ENCODE measurements at regions not wholly inside any gene's neighbourhood (a gene's known extent, or its start where the extent isn't known, plus 50 kb on each side); places are given as distances from the start of the nearest gene placed in this dataset.
"Not testable (repeated sequence)": the region's sequence is repeated elsewhere in the genome, so short reads cannot be mapped to it uniquely, and the experiment has no call there.

GRCh38 chr10:6788231-6788630, 208.2 kb upstream of the PRKCQ start:
- H3K27ac ChIP-seq (ENCODE audit: low read length): no peak overlapping the region
- H3K4me1 ChIP-seq (ENCODE audit: insufficient read depth, low read length): peaks cover 4% of the 10 kb centered on the region; the same call in 1 of the 2 replicates
- H3K9me3 ChIP-seq (ENCODE audit: insufficient read depth, low read depth, low read length): no peaks in the 10 kb centered on the region
- no peak overlapping the region for H3K9ac ChIP-seq (ENCODE audit: low read depth, low read length)
- H3K27me3 ChIP-seq (ENCODE audit: insufficient read depth, low read length): no peaks in the 10 kb centered on the region
- H3K36me3 ChIP-seq (ENCODE audit: insufficient read depth, low read depth, low read length): peaks cover 43% of the 10 kb centered on the region
- no peak overlapping the region for H3K4me3 ChIP-seq (ENCODE audit: low read length)

GRCh38 chr10:6787718-6788117, 207.6 kb upstream of the PRKCQ start:
- Histone ChIP-seq H3K9me3 (ENCODE audit: insufficient read depth, low read depth, low read length) (no peaks in the 10 kb centered on the region), H3K27me3 (ENCODE audit: insufficient read depth, low read length) (no peaks in the 10 kb centered on the region), H3K36me3 (ENCODE audit: insufficient read depth, low read depth, low read length) (peaks cover 42% of the 10 kb centered on the region)

GRCh38 chr10:6787091-6787490, 207.0 kb upstream of the PRKCQ start:
- Histone ChIP-seq H3K36me3 (ENCODE audit: insufficient read depth, low read depth, low read length) (peaks cover 35% of the 10 kb centered on the region), H3K9me3 (ENCODE audit: insufficient read depth, low read depth, low read length) (no peaks in the 10 kb centered on the region), H3K27me3 (ENCODE audit: insufficient read depth, low read length) (no peaks in the 10 kb centered on the region), H3K27ac (ENCODE audit: low read length) (no peak overlapping the region), H3K4me1 (ENCODE audit: insufficient read depth, low read length) (peaks cover 4% of the 10 kb centered on the region; the same call in 1 of the 2 replicates), H3K4me3 (ENCODE audit: low read length) (no peak overlapping the region), H3K9ac (ENCODE audit: low read depth, low read length) (no peak overlapping the region)

More at GRCh38 chr10:6787718-6788117, 207.6 kb upstream of the PRKCQ start:
- Histone ChIP-seq H3K4me1 (ENCODE audit: insufficient read depth, low read length) (peaks cover 4% of the 10 kb centered on the region; the same call in 1 of the 2 replicates), H3K27ac (ENCODE audit: low read length) (no peak overlapping the region), H3K4me3 (ENCODE audit: low read length) (no peak overlapping the region), H3K9ac (ENCODE audit: low read depth, low read length) (no peak overlapping the region)

GRCh38 chr10:6786579-6787031, 206.5 kb upstream of the PRKCQ start:
- peaks cover 4% of the 10 kb centered on the region; the same call in 1 of the 2 replicates for H3K4me1 ChIP-seq (ENCODE audit: insufficient read depth, low read length)
- no peaks in the 10 kb centered on the region for H3K27me3 ChIP-seq (ENCODE audit: insufficient read depth, low read length)
- no peaks in the 10 kb centered on the region for H3K9me3 ChIP-seq (ENCODE audit: insufficient read depth, low read depth, low read length)
- no peak overlapping the region for H3K27ac ChIP-seq (ENCODE audit: low read length)
- no peak overlapping the region for H3K4me3 ChIP-seq (ENCODE audit: low read length)
- H3K36me3 ChIP-seq (ENCODE audit: insufficient read depth, low read depth, low read length): peaks cover 31% of the 10 kb centered on the region
- H3K9ac ChIP-seq (ENCODE audit: low read depth, low read length): no peak overlapping the region

GRCh38 chr10:6784429-6784828, 204.4 kb upstream of the PRKCQ start:
- not testable (repeated sequence) for H3K9me3 ChIP-seq (ENCODE audit: insufficient read depth, low read depth, low read length); H3K36me3 ChIP-seq (ENCODE audit: insufficient read depth, low read depth, low read length); H3K9ac ChIP-seq (ENCODE audit: low read depth, low read length); H3K4me3 ChIP-seq (ENCODE audit: low read length); H3K4me1 ChIP-seq (ENCODE audit: insufficient read depth, low read length); H3K27ac ChIP-seq (ENCODE audit: low read length); H3K27me3 ChIP-seq (ENCODE audit: insufficient read depth, low read length)

GRCh38 chr10:6783471-6783870, 203.4 kb upstream of the PRKCQ start:
- H3K9ac ChIP-seq (ENCODE audit: low read depth, low read length): no peak overlapping the region
- no peak overlapping the region for H3K27ac ChIP-seq (ENCODE audit: low read length)
- no peaks in the 10 kb centered on the region; the same call in 1 of the 2 replicates for H3K36me3 ChIP-seq (ENCODE audit: insufficient read depth, low read depth, low read length)
- H3K4me1 ChIP-seq (ENCODE audit: insufficient read depth, low read length): peaks cover 4% of the 10 kb centered on the region; the same call in 1 of the 2 replicates
- no peaks in the 10 kb centered on the region for H3K9me3 ChIP-seq (ENCODE audit: insufficient read depth, low read depth, low read length)
- H3K27me3 ChIP-seq (ENCODE audit: insufficient read depth, low read length): no peaks in the 10 kb centered on the region
- H3K4me3 ChIP-seq (ENCODE audit: low read length): no peak overlapping the region

GRCh38 chr10:6782378-6782777, 202.3 kb upstream of the PRKCQ start:
- H3K27me3 ChIP-seq (ENCODE audit: insufficient read depth, low read length): no peaks in the 10 kb centered on the region
- no peak overlapping the region for H3K4me3 ChIP-seq (ENCODE audit: low read length)
- H3K36me3 ChIP-seq (ENCODE audit: insufficient read depth, low read depth, low read length): no peaks in the 10 kb centered on the region
- H3K27ac ChIP-seq (ENCODE audit: low read length): no peak overlapping the region
- no peaks in the 10 kb centered on the region for H3K9me3 ChIP-seq (ENCODE audit: insufficient read depth, low read depth, low read length)
- no peak overlapping the region for H3K9ac ChIP-seq (ENCODE audit: low read depth, low read length)
- peaks cover 4% of the 10 kb centered on the region; the same call in 1 of the 2 replicates for H3K4me1 ChIP-seq (ENCODE audit: insufficient read depth, low read length)

GRCh38 chr10:6781133-6781770, 201.2 kb upstream of the PRKCQ start:
- Histone ChIP-seq H3K27me3 (ENCODE audit: insufficient read depth, low read length) (no peaks in the 10 kb centered on the region), H3K27ac (ENCODE audit: low read length) (no peak overlapping the region), H3K36me3 (ENCODE audit: insufficient read depth, low read depth, low read length) (no peaks in the 10 kb centered on the region), H3K9me3 (ENCODE audit: insufficient read depth, low read depth, low read length) (no peaks in the 10 kb centered on the region), H3K9ac (ENCODE audit: low read depth, low read length) (no peak overlapping the region), H3K4me1 (ENCODE audit: insufficient read depth, low read length) (peaks cover 4% of the 10 kb centered on the region; the same call in 1 of the 2 replicates), H3K4me3 (ENCODE audit: low read length) (no peak overlapping the region)

GRCh38 chr10:6780008-6780677, 200.1 kb upstream of the PRKCQ start:
- H3K36me3 ChIP-seq (ENCODE audit: insufficient read depth, low read depth, low read length): no peaks in the 10 kb centered on the region
- no peak overlapping the region for H3K27ac ChIP-seq (ENCODE audit: low read length)
- H3K4me1 ChIP-seq (ENCODE audit: insufficient read depth, low read length): no peaks in the 10 kb centered on the region
- no peak overlapping the region for H3K9ac ChIP-seq (ENCODE audit: low read depth, low read length)
- no peak overlapping the region for H3K4me3 ChIP-seq (ENCODE audit: low read length)
- H3K9me3 ChIP-seq (ENCODE audit: insufficient read depth, low read depth, low read length): no peaks in the 10 kb centered on the region
- H3K27me3 ChIP-seq (ENCODE audit: insufficient read depth, low read length): no peaks in the 10 kb centered on the region

GRCh38 chr10:6778992-6779701, 199.1 kb upstream of the PRKCQ start:
- Histone ChIP-seq H3K36me3 (ENCODE audit: insufficient read depth, low read depth, low read length) (no peaks in the 10 kb centered on the region), H3K27ac (ENCODE audit: low read length) (no peak overlapping the region), H3K4me1 (ENCODE audit: insufficient read depth, low read length) (no peaks in the 10 kb centered on the region), H3K9me3 (ENCODE audit: insufficient read depth, low read depth, low read length) (no peaks in the 10 kb centered on the region), H3K27me3 (ENCODE audit: insufficient read depth, low read length) (no peaks in the 10 kb centered on the region), H3K9ac (ENCODE audit: low read depth, low read length) (no peak overlapping the region), H3K4me3 (ENCODE audit: low read length) (no peak overlapping the region)

GRCh38 chr10:6776170-6776569, 196.1 kb upstream of the PRKCQ start:
- Histone ChIP-seq H3K4me3 (ENCODE audit: low read length) (no peak overlapping the region), H3K9ac (ENCODE audit: low read depth, low read length) (no peak overlapping the region), H3K36me3 (ENCODE audit: insufficient read depth, low read depth, low read length) (no peaks in the 10 kb centered on the region), H3K27ac (ENCODE audit: low read length) (no peak overlapping the region), H3K27me3 (ENCODE audit: insufficient read depth, low read length) (no peaks in the 10 kb centered on the region), H3K9me3 (ENCODE audit: insufficient read depth, low read depth, low read length) (no peaks in the 10 kb centered on the region), H3K4me1 (ENCODE audit: insufficient read depth, low read length) (no peaks in the 10 kb centered on the region)
